ENCODE measurements at regions not wholly inside any gene's neighbourhood (a gene's known extent, or its start where the extent isn't known, plus 50 kb on each side); places are given as distances from the start of the nearest gene placed in this dataset.

GRCh38 chr6:11439017-11439420 lies 98.5 kb upstream of the TMEM170B start:
- H3K27ac Mint-ChIP-seq = peak overlapping the region; percentile 47

GRCh38 chr6:11437824-11438459 lies 99.6 kb upstream of the TMEM170B start:
- Mint-ChIP-seq H3K36me3 (peaks cover 2% of the 10 kb centered on the region), H3K4me3 (no peak overlapping the region), H3K27ac (no peak overlapping the region), H3K4me1 (peaks cover 35% of the 10 kb centered on the region), H3K27me3 (no peaks in the 10 kb centered on the region), H3K9me3 (peaks cover 2% of the 10 kb centered on the region)
- DNase-seq = no peak

More at GRCh38 chr6:11439017-11439420, 98.5 kb upstream of the TMEM170B start:
- H3K4me1 Mint-ChIP-seq = peaks cover 26% of the 10 kb centered on the region
- peaks cover 2% of the 10 kb centered on the region for H3K36me3 Mint-ChIP-seq
- no peaks in the 10 kb centered on the region for H3K27me3 Mint-ChIP-seq
- H3K4me3 Mint-ChIP-seq = no peak overlapping the region
- no peak for DNase-seq
- H3K9me3 Mint-ChIP-seq = peaks cover 6% of the 10 kb centered on the region

DNA sequence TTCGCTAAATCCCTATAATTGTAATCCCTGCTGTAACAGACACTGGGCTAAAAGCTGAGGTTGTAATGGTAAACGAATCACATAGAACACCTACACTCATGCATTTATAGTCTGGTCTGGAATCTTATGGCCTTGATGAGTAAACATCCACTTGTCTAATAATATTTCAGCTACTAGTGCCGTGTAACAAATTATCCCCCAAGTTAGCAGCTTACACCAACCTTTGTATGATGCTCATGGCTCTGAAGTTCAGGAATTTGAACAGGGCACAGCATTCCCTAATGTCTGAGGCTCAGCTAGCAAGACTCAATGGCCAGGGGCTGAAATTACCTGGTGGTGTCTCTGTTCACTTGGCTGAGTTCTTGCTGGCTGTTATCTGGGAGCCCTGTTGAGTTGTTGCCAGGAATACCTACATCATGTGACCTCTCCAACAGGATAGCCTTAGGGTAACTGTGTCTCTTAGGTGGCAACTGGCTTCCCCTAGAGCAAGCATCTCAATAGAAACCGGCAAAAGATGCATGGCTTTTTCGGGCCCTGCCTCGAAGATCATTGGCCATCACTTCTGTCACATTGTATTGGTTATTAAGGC lies 100.9 kb upstream of the TMEM170B start:
- peaks cover 2% of the 10 kb centered on the region for H3K36me3 Mint-ChIP-seq
- H3K4me1 Mint-ChIP-seq = peaks cover 34% of the 10 kb centered on the region
- peaks cover 2% of the 10 kb centered on the region for H3K9me3 Mint-ChIP-seq
- no peak for DNase-seq
- H3K27me3 Mint-ChIP-seq = no peaks in the 10 kb centered on the region
- H3K4me3 Mint-ChIP-seq = no peak overlapping the region
- no peak overlapping the region for H3K27ac Mint-ChIP-seq

DNA sequence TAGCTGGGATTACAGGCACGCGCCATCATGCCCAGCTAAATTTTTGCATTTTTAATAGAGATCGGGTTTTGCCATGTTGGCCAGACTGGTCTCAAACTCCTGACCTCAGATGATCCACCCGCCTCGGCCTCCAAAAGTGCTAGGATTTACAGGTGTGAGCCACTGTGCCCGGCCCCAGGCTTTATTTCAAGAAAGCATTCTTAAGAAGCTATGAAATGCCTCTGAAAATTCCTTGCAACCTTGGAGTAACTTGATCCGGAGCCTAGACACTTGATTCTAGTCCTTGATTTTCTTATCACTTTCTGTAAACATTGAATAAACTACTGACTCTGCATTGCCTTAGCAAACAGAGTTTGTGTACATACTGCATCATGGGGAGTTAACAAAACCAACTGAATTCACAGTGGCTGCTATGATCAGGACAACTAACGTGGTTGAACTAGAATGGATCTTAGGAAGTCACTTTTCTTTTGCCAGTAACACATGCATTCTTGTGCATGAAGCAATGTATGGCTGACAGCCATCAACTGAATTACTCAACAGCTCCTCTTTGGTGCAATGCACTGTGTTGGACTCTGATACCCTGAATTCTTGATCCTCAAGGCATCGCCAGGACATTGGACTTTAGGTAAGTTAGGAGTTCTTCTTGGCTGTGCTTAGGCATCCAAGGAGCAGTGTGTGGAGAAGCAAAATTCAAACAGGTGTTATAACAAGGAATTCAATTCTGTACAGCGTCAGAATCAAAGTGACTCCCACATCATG lies 102.8 kb upstream of the TMEM170B start:
- peaks cover 33% of the 10 kb centered on the region for H3K4me1 Mint-ChIP-seq
- no peak overlapping the region for H3K27ac Mint-ChIP-seq
- peaks cover 2% of the 10 kb centered on the region for H3K9me3 Mint-ChIP-seq
- DNase-seq = no peak
- H3K4me3 Mint-ChIP-seq = no peak overlapping the region
- no peaks in the 10 kb centered on the region for H3K27me3 Mint-ChIP-seq
- no peaks in the 10 kb centered on the region for H3K36me3 Mint-ChIP-seq

GRCh38 chr6:11433860-11434259 lies 103.7 kb upstream of the TMEM170B start:
- peak overlapping the region; percentile 12 for H3K27ac Mint-ChIP-seq
- peaks cover 2% of the 10 kb centered on the region for H3K9me3 Mint-ChIP-seq
- no peak overlapping the region for H3K4me3 Mint-ChIP-seq
- peaks cover 33% of the 10 kb centered on the region for H3K4me1 Mint-ChIP-seq
- no peaks in the 10 kb centered on the region for H3K27me3 Mint-ChIP-seq
- DNase-seq = no peak
- H3K36me3 Mint-ChIP-seq = no peaks in the 10 kb centered on the region

GRCh38 chr6:11432713-11433450 lies 104.7 kb upstream of the TMEM170B start:
- Mint-ChIP-seq H3K4me3 (no peak overlapping the region), H3K36me3 (no peaks in the 10 kb centered on the region), H3K27me3 (no peaks in the 10 kb centered on the region), H3K9me3 (no peaks in the 10 kb centered on the region), H3K27ac (no peak overlapping the region), H3K4me1 (peaks cover 34% of the 10 kb centered on the region)
- DNase-seq = no peak

DNA sequence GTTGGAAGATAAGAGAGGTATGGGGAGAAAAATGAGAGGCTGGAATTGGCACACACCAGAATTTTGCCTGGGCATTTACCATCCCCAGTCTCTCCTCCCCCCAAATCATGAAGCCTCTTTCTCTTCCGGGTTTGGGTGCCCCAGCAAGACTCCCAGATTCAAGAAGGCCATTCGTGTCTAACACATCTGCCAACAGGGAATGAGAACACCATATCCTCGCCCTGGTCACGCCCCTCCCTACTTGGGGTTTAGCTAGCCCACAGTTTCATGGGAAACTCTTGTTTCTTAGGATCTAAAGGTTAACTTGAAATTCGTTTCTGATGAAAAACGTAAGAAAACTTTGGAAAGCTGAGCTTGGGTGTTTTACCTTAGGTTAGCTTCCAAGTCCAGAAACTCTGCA lies 105.5 kb upstream of the TMEM170B start:
- Mint-ChIP-seq H3K4me1 (peaks cover 33% of the 10 kb centered on the region), H3K4me3 (no peak overlapping the region), H3K27me3 (no peaks in the 10 kb centered on the region), H3K36me3 (no peaks in the 10 kb centered on the region), H3K9me3 (no peaks in the 10 kb centered on the region), H3K27ac (no peak overlapping the region)
- no peak for DNase-seq

GRCh38 chr6:11431455-11431937 lies 106.1 kb upstream of the TMEM170B start:
- Mint-ChIP-seq H3K27me3 (no peaks in the 10 kb centered on the region), H3K36me3 (no peaks in the 10 kb centered on the region), H3K9me3 (no peaks in the 10 kb centered on the region), H3K4me3 (no peak overlapping the region), H3K27ac (no peak overlapping the region), H3K4me1 (peaks cover 33% of the 10 kb centered on the region)
- no peak for DNase-seq

DNA sequence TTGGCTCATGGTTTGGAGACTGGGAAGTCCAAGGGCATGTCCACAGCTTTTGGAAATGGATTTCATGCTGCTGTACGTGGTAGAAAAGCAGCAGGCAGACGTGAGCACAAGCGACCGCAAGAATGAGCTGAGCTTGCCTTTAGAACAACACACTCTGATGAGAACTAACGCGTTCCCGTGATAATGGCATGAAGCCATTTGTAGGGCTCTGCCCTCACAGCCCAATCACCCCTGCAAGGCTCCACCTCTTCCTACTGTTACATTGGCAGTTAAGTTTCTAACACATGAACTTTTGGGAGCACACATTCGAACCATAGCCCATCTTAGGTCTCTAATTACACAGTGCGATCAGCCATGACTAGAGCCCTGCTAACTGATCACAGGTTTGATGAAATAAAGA lies 107.5 kb upstream of the TMEM170B start:
- H3K4me3 Mint-ChIP-seq = no peak overlapping the region
- no peak overlapping the region for H3K27ac Mint-ChIP-seq
- peaks cover 35% of the 10 kb centered on the region for H3K4me1 Mint-ChIP-seq
- no peak for DNase-seq
- no peaks in the 10 kb centered on the region for H3K36me3 Mint-ChIP-seq
- peaks cover 6% of the 10 kb centered on the region for H3K27me3 Mint-ChIP-seq
- no peaks in the 10 kb centered on the region for H3K9me3 Mint-ChIP-seq

- no peak overlapping the region for H3K4me3 Mint-ChIP-seq
- H3K4me1 Mint-ChIP-seq = peaks cover 35% of the 10 kb centered on the region
- H3K36me3 Mint-ChIP-seq = no peaks in the 10 kb centered on the region
- no peaks in the 10 kb centered on the region for H3K9me3 Mint-ChIP-seq
- peak overlapping the region; percentile 13 for H3K27ac Mint-ChIP-seq
- H3K27me3 Mint-ChIP-seq = peaks cover 6% of the 10 kb centered on the region
- DNase-seq = peak; percentile 43
These were observed 108.0 kb upstream of the TMEM170B start for GRCh38 chr6:11429577-11429976.

- Mint-ChIP-seq H3K4me1 (peaks cover 39% of the 10 kb centered on the region), H3K27ac (peak overlapping the region; percentile 16), H3K4me3 (no peak overlapping the region), H3K36me3 (no peaks in the 10 kb centered on the region), H3K27me3 (peaks cover 9% of the 10 kb centered on the region), H3K9me3 (no peaks in the 10 kb centered on the region)
- no peak for DNase-seq
These were observed 108.7 kb upstream of the TMEM170B start for GRCh38 chr6:11428895-11429294.

- H3K27me3 Mint-ChIP-seq = peaks cover 9% of the 10 kb centered on the region
- no peaks in the 10 kb centered on the region for H3K36me3 Mint-ChIP-seq
- no peaks in the 10 kb centered on the region for H3K9me3 Mint-ChIP-seq
- peaks cover 40% of the 10 kb centered on the region for H3K4me1 Mint-ChIP-seq
- H3K27ac Mint-ChIP-seq = peak overlapping the region; percentile 21
- DNase-seq = no peak
- no peak overlapping the region for H3K4me3 Mint-ChIP-seq
These were observed 109.2 kb upstream of the TMEM170B start for GRCh38 chr6:11428371-11428770.

DNA sequence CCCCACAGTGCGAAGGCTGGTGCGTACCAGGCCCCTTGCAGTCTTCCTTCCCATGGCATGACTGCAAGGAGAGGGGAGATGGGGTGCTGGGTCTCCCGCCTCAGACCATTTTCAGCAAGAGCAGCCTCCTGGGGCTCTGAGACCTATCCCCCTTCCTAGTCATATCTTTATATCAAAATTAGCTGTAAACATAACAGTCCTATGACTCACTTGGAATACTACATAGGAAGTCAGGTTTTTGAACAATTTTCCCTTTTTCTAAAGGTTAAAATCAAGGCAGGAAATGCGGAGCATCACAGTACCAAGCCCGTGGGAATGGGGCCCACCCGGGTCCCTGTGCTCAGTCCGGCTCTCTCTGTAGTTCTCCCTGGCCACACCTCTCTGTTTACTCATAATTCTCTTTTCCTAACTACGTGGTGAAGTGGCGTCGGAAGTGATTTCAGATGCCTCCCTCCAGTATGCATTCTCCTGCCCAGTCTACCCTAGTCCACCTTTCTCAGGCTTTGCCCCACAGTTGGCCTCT lies 109.8 kb upstream of the TMEM170B start:
- peaks cover 41% of the 10 kb centered on the region for H3K4me1 Mint-ChIP-seq
- H3K4me3 Mint-ChIP-seq = no peak overlapping the region
- H3K27ac Mint-ChIP-seq = no peak overlapping the region

DNA sequence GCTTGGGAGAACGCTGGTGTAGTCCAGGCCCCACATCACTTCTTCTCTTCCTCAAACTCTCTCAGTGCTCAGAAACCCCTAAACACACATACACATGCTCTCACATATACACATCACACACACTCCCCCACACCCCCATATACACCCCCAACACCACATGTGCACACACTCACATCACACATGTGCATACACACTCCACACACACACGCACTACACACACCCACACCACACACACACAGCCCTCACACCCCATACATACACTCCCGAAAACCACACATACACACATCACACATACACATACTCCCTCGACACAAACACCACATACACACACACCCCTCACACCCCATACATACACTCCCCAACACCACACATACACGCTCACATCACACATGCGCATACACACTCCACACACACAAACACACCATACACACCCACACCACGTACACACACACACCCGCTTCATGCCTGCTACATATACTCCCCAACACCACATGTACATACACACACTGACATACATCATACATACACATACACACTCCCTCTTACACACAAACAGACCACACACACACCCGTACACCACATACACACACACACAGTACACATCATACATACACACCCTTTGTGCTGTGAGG lies 110.3 kb upstream of the TMEM170B start:
- no peak overlapping the region for H3K27ac Mint-ChIP-seq
- H3K4me1 Mint-ChIP-seq = peaks cover 38% of the 10 kb centered on the region
- no peak overlapping the region for H3K4me3 Mint-ChIP-seq

More for the DNA sequence above, 109.8 kb upstream of the TMEM170B start:
- no peak for DNase-seq
- Mint-ChIP-seq H3K9me3 (no peaks in the 10 kb centered on the region), H3K36me3 (no peaks in the 10 kb centered on the region), H3K27me3 (peaks cover 9% of the 10 kb centered on the region)

More for the DNA sequence above, 110.3 kb upstream of the TMEM170B start:
- Mint-ChIP-seq H3K27me3 (peaks cover 9% of the 10 kb centered on the region), H3K9me3 (no peaks in the 10 kb centered on the region), H3K36me3 (no peaks in the 10 kb centered on the region)
- DNase-seq = no peak

Data from activated naive CD8-positive, alpha-beta T cell treated with anti-CD3 and anti-CD28 coated beads for 36 hours (primary cell).